Lower lobe of right lung (tissue), 2 donors: ENCODE measurements at regions not wholly inside any gene's neighbourhood (a gene's known extent, or its start where the extent isn't known, plus 50 kb on each side); places are given as distances from the start of the nearest gene placed in this dataset.
A peak's percentile ranks its signal among the peaks of the same experiment; 100 is the strongest.

ENCODE experiments used
- ATAC-seq, 2 donors: fragments of 200-7000 bp; cut with Tn5 transposase; one replicate each; pipeline ENCODE4 v1.9.1; 2020 to 2022; ENCODE audit warnings: mild to moderate bottlenecking in 2 of 2, moderate library complexity in 2 of 2
- DNase-seq: peaks from one replicate; pipeline ENCODE4 v3.0.0-alpha.2; 2020
- H3K27ac ChIP-seq: fragments of 200-600 bp; one replicate; pipeline ENCODE4 v1.8.0; 2022
- H3K27me3 ChIP-seq: fragments of 200-600 bp; one replicate; pipeline ENCODE4 v1.8.0; 2022; ENCODE audit warnings: low read depth
- H3K36me3 ChIP-seq: fragments of 200-600 bp; one replicate; pipeline ENCODE4 v1.8.0; 2022; ENCODE audit warnings: mild to moderate bottlenecking
- H3K4me1 ChIP-seq: fragments of 200-600 bp; one replicate; pipeline ENCODE4 v1.8.0; 2022
- H3K4me3 ChIP-seq: fragments of 200-600 bp; one replicate; pipeline ENCODE4 v1.8.0; 2022; ENCODE audit warnings: mild to moderate bottlenecking
- H3K9me3 ChIP-seq: fragments of 200-600 bp; one replicate; pipeline ENCODE4 v1.8.0; 2022
- CTCF ChIP-seq: fragments of 200-600 bp; IDR thresholded peaks from one replicate; pipeline ENCODE4 v1.8.0; 2022; ENCODE audit warnings: antibody characterized with exemption, mild to moderate bottlenecking
- intact Hi-C: fragments of 100-400 bp; cut with DNase I; formaldehyde crosslinking; loops from one replicate; pipeline ENCODE4 v1.11.0; 2022
- donor health status: DM: no; HTN: yes; CAD: no; lungs with severe emphysema.

DNA sequence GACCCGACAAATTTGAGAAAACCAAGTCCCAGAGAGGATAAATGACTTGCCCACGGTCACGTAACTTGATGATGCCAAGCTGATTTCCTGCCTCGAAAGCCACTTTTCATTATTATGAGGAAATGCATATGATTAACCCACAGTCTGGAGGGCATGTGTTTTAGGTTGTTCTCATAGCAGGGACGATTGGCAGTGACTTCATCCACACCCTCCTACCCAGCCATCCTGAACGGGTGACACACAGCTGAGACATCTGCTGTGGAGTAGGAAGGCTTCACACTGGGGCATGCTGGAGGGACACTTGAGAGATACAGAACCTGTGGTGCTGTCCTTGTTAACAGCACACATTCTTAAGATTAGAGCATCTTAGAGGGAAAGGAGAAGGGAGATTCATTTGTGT, 65.4 kb upstream of the WDFY2 start:
- TF ChIP-seq CTCF: no peak
- Histone ChIP-seq H3K9me3 (no peaks in the 10 kb centered on the region), H3K36me3 (no peaks in the 10 kb centered on the region), H3K27me3 (no peaks in the 10 kb centered on the region), H3K4me3 (no peak overlapping the region), H3K27ac (no peak overlapping the region), H3K4me1 (no peaks in the 10 kb centered on the region)
- ATAC-seq (peak; percentile 26 to 57), DNase-seq (no peak)
- intact Hi-C loops: no loop called here

GRCh38 chr13:51519771-51520216, 64.5 kb upstream of the WDFY2 start:
- intact Hi-C loops: no loop called here
- no peak for DNase-seq
- no peak for TF ChIP-seq CTCF

DNA sequence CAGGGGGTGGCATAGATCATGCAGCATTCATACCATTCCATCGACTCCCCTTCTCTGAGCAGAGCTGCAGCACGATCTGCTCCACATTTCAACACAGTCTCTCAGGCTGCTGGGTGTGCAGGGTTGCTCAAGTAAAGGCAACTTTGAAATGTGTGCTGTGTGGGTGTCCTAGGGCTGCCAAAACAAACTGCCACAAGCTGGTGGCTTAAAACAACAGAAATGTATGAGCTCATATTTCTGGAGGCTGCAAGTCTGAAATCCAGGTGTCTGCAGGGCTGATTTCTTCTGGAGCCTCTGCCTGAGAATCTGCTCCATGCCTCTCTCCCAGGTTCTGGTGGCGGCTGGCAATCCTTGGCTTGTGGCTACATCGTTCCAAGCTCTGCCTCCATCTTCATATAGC, 63.7 kb upstream of the WDFY2 start:
- Histone ChIP-seq H3K27ac (no peak overlapping the region), H3K9me3 (no peaks in the 10 kb centered on the region), H3K4me1 (no peaks in the 10 kb centered on the region), H3K36me3 (no peaks in the 10 kb centered on the region), H3K4me3 (no peak overlapping the region), H3K27me3 (no peaks in the 10 kb centered on the region)
- no peak for TF ChIP-seq CTCF
- intact Hi-C loops: no loop called here
- ATAC-seq: no peak
- DNase-seq: no peak

More at GRCh38 chr13:51519771-51520216, 64.5 kb upstream of the WDFY2 start:
- Histone ChIP-seq H3K27ac (no peak overlapping the region), H3K9me3 (no peaks in the 10 kb centered on the region), H3K4me3 (no peak overlapping the region), H3K27me3 (no peaks in the 10 kb centered on the region), H3K4me1 (no peaks in the 10 kb centered on the region), H3K36me3 (no peaks in the 10 kb centered on the region)
- ATAC-seq: no peak

- TF ChIP-seq CTCF: no peak
- Histone ChIP-seq H3K27me3 (no peaks in the 10 kb centered on the region), H3K27ac (no peak overlapping the region), H3K36me3 (no peaks in the 10 kb centered on the region), H3K4me1 (no peaks in the 10 kb centered on the region), H3K9me3 (no peaks in the 10 kb centered on the region), H3K4me3 (no peak overlapping the region)
- peak; percentile 30 to 51 for ATAC-seq
- no peak for DNase-seq
- intact Hi-C loops: no loop called here
Measured at GRCh38 chr13:51523082-51523518, 61.2 kb upstream of the WDFY2 start.

GRCh38 chr13:51524312-51524711, 60.0 kb upstream of the WDFY2 start:
- DNase-seq: no peak
- no peak for ATAC-seq

More at GRCh38 chr13:51524312-51524711, 60.0 kb upstream of the WDFY2 start:
- Histone ChIP-seq H3K36me3 (no peaks in the 10 kb centered on the region), H3K9me3 (no peaks in the 10 kb centered on the region), H3K4me1 (no peaks in the 10 kb centered on the region), H3K4me3 (no peak overlapping the region), H3K27me3 (no peaks in the 10 kb centered on the region), H3K27ac (no peak overlapping the region)
- no peak for TF ChIP-seq CTCF
- intact Hi-C loops: no loop called here
